Fibroblast of lung (primary cell): ENCODE measurements at regions not wholly inside any gene's neighbourhood (a gene's known extent, or its start where the extent isn't known, plus 50 kb on each side); places are given as distances from the start of the nearest gene placed in this dataset.
A peak's percentile ranks its signal among the peaks of the same experiment; 100 is the strongest.

Experiments
- DNase-seq, 2 donors: peaks; one replicate each; pipeline versions ENCODE4 v3.0.0 to v3.0.0-alpha.2; 2010; ENCODE audit warnings: low read depth in 2 of 2
- H2AFZ ChIP-seq: 2 replicates; pipeline ENCODE4 v1.5.1; 2012; ENCODE audit warnings: low read length, control low read depth, inconsistent platforms
- H3K27ac ChIP-seq: 2 replicates; pipeline ENCODE4 v1.5.1; 2011; ENCODE audit warnings: low read length, control low read depth; ENCODE audit not compliant: insufficient read depth
- H3K27me3 ChIP-seq: 2 replicates; pipeline ENCODE4 v1.5.1; 2011; ENCODE audit warnings: mild to moderate bottlenecking, low read length; ENCODE audit not compliant: control insufficient read depth, insufficient read depth
- H3K36me3 ChIP-seq: 2 replicates; pipeline ENCODE4 v1.5.1; 2011; ENCODE audit warnings: low read length; ENCODE audit not compliant: control insufficient read depth, insufficient read depth
- H3K4me1 ChIP-seq: 2 replicates; pipeline ENCODE4 v1.5.1; 2011; ENCODE audit warnings: low read length; ENCODE audit not compliant: control insufficient read depth, insufficient read depth; ENCODE audit errors: extremely low read depth
- H3K4me2 ChIP-seq: 2 replicates; pipeline ENCODE4 v1.5.1; 2011; ENCODE audit warnings: low read length, control low read depth; ENCODE audit not compliant: insufficient read depth; ENCODE audit errors: extremely low read depth
- H3K4me3 ChIP-seq, 4 experiments: fragments of 200-600 bp in 1 of 4; sonication (generic) in 1 of 4; replicated peaks in 1 of 4; 2 replicates each; pipeline ENCODE4 v1.5.1; 2011 to 2016; ENCODE audit warnings: low read length in 4 of 4, low read depth in 3 of 4, mild to moderate bottlenecking in 3 of 4, control low read depth in 2 of 4, inconsistent platforms in 1 of 4, mixed read lengths in 1 of 4; ENCODE audit not compliant: insufficient read depth in 1 of 4; ENCODE audit errors: control extremely low read depth in 1 of 4
- H3K79me2 ChIP-seq: 2 replicates; pipeline ENCODE4 v1.5.1; 2012; ENCODE audit warnings: mild to moderate bottlenecking, low read length, inconsistent platforms; ENCODE audit not compliant: control insufficient read depth, insufficient read depth
- H3K9ac ChIP-seq: 2 replicates; pipeline ENCODE4 v1.5.1; 2011; ENCODE audit warnings: mild to moderate bottlenecking, low read length, control low read depth; ENCODE audit not compliant: insufficient read depth
- H3K9me3 ChIP-seq: 2 replicates; pipeline ENCODE4 v1.5.1; 2012; ENCODE audit warnings: low read depth, low read length; ENCODE audit not compliant: control insufficient read depth, insufficient read depth
- H4K20me1 ChIP-seq: 2 replicates; pipeline ENCODE4 v1.5.1; 2011; ENCODE audit warnings: low read length; ENCODE audit not compliant: control insufficient read depth, insufficient read depth; ENCODE audit errors: extremely low read depth
- CTCF ChIP-seq, 2 donors: IDR thresholded peaks in 1 of 2; conservative IDR thresholded peaks in 1 of 2; 1 replicate in 1 of 2; 2 replicates in 1 of 2; pipeline ENCODE4 v1.5.1; 2011 to 2012; ENCODE audit warnings: low read length in 2 of 2, control low read depth in 1 of 2, inconsistent platforms in 1 of 2, low read depth in 1 of 2, mild to moderate bottlenecking in 1 of 2
- EZH2 ChIP-seq: IDR thresholded peaks from 2 replicates; pipeline ENCODE4 v1.5.1; 2012; ENCODE audit warnings: low read length, control low read depth, mild to moderate bottlenecking; ENCODE audit errors: missing control alignments

- H3K27me3 ChIP-seq = no peaks in the 10 kb centered on the region
- H3K36me3 ChIP-seq = no peaks in the 10 kb centered on the region
- H3K9ac ChIP-seq = no peak overlapping the region
- H3K9me3 ChIP-seq = no peaks in the 10 kb centered on the region
- no peaks in the 10 kb centered on the region for H4K20me1 ChIP-seq
- no peak overlapping the region for H3K4me3 ChIP-seq
- H2AFZ ChIP-seq = no peak overlapping the region
- TF ChIP-seq EZH2 (no peak), CTCF (conservative IDR thresholded peaks at IDR 0.05 in 1 of 2, IDR thresholded peaks at IDR 0.05 in 1 of 2; ENCODE audit: low read depth in 1 of 2, low read length in 2 of 2) (no peak)
- no peak overlapping the region for H3K4me2 ChIP-seq
- H3K79me2 ChIP-seq = no peaks in the 10 kb centered on the region
- no peak overlapping the region for H3K27ac ChIP-seq
- no peak for DNase-seq
- H3K4me1 ChIP-seq = peaks cover 7% of the 10 kb centered on the region
Measured at GRCh38 chr7:46549347-46549746, 628.3 kb upstream of the IGFBP3 start.

GRCh38 chr7:46547044-46547443, 626.0 kb upstream of the IGFBP3 start:
- Histone ChIP-seq H3K4me1 (peaks cover 11% of the 10 kb centered on the region), H3K4me2 (no peak overlapping the region), H3K9me3 (no peaks in the 10 kb centered on the region), H3K9ac (no peak overlapping the region), H3K36me3 (no peaks in the 10 kb centered on the region), H2AFZ (no peak overlapping the region), H3K27me3 (no peaks in the 10 kb centered on the region), H3K27ac (no peak overlapping the region), H4K20me1 (no peaks in the 10 kb centered on the region), H3K4me3 (no peak overlapping the region), H3K79me2 (no peaks in the 10 kb centered on the region)
- DNase-seq = no peak
- no peak for TF ChIP-seq EZH2
- TF ChIP-seq CTCF (conservative IDR thresholded peaks at IDR 0.05 in 1 of 2, IDR thresholded peaks at IDR 0.05 in 1 of 2; ENCODE audit: low read depth in 1 of 2, low read length in 2 of 2) = no peak

- peaks cover 11% of the 10 kb centered on the region for H3K4me1 ChIP-seq
- no peak overlapping the region for H3K27ac ChIP-seq
- H3K4me3 ChIP-seq = no peak overlapping the region
- DNase-seq = peak; percentile 83 to 92
- no peaks in the 10 kb centered on the region for H3K79me2 ChIP-seq
- no peaks in the 10 kb centered on the region for H4K20me1 ChIP-seq
- no peaks in the 10 kb centered on the region for H3K9me3 ChIP-seq
- no peak overlapping the region for H3K4me2 ChIP-seq
- H3K27me3 ChIP-seq = no peaks in the 10 kb centered on the region
- no peak overlapping the region for H3K9ac ChIP-seq
- no peaks in the 10 kb centered on the region for H3K36me3 ChIP-seq
- no peak overlapping the region for H2AFZ ChIP-seq
- TF ChIP-seq EZH2 (no peak), CTCF (conservative IDR thresholded peaks at IDR 0.05 in 1 of 2, IDR thresholded peaks at IDR 0.05 in 1 of 2; ENCODE audit: low read depth in 1 of 2, low read length in 2 of 2) (no peak)
Measured at GRCh38 chr7:46545790-46546189, 624.7 kb upstream of the IGFBP3 start.
